GM12878 (cell line): ENCODE measurements at regions not wholly inside any gene's neighbourhood (a gene's known extent, or its start where the extent isn't known, plus 50 kb on each side); places are given as distances from the start of the nearest gene placed in this dataset.

ENCODE experiments used
- ATAC-seq: fragments of 200-7000 bp; cut with Tn5 transposase; 3 replicates; pipeline ENCODE4 v1.9.1; 2020; ENCODE audit warnings: mild to moderate bottlenecking, moderate library complexity
- BruUV-seq: library from RNA; stranded (reverse); fragments of 400-500 nt; replicated peaks from 2 replicates; lab custom pipeline; 2021; lab: Mats Ljungman, UMichigan
- CTCF ChIA-PET: fragments of 300-600 bp; sonication (Branson Sonifier 250); formaldehyde crosslinking; extraction: SDS; loops from one replicate; lab custom pipeline; 2021; ENCODE audit warnings: inconsistent platforms; lab: Yijun Ruan, JAX
- POLR2A ChIA-PET: fragments of 350-600 bp; formaldehyde crosslinking; extraction: SDS; loops from one replicate; lab custom pipeline; 2021; ENCODE audit warnings: inconsistent platforms; lab: Charles Lee
- RAD21 ChIA-PET: fragments of 300-600 bp; sonication (Branson Sonifier 250); formaldehyde crosslinking; loops from one replicate; lab custom pipeline; 2023; ENCODE audit warnings: antibody characterized with exemption; ENCODE audit not compliant: unreplicated experiment; lab: Charles Lee
- SMC1A ChIA-PET: fragments of 300-600 bp; sonication (Branson Sonifier 250); formaldehyde crosslinking; loops from one replicate; lab custom pipeline; 2023; ENCODE audit not compliant: unreplicated experiment, uncharacterized antibody; lab: Charles Lee
- DNase-seq: peaks from one replicate; pipeline ENCODE4 v3.0.0-alpha.2; 2011; ENCODE audit warnings: low read depth, low spot score
- FAIRE-seq: peaks from 3 replicates; lab custom pipeline; 2011; peaks lifted over from hg19 to GRCh38; lab: Jason Lieb, UNC
- H2AFZ ChIP-seq: 2 replicates; pipeline ENCODE4 v1.6.0; 2011; ENCODE audit warnings: low read depth, low read length, control low read depth; ENCODE audit not compliant: control insufficient read depth
- H3K27ac ChIP-seq: 2 replicates; pipeline ENCODE4 v1.5.1; 2011; ENCODE audit warnings: control low read depth; ENCODE audit not compliant: control insufficient read depth, insufficient read depth
- H3K27me3 ChIP-seq, 2 experiments: replicated peaks in 1 of 2; 2 replicates each; pipeline versions ENCODE4 v1.6.0 to v1.6.1; 2011; ENCODE audit warnings: low read length in 1 of 2; ENCODE audit not compliant: control insufficient read depth in 2 of 2, insufficient read depth in 2 of 2
- H3K36me3 ChIP-seq, 2 experiments: 2 replicates each; pipeline ENCODE4 v1.5.1; 2011; ENCODE audit warnings: low read length in 1 of 2; ENCODE audit not compliant: control insufficient read depth in 2 of 2, insufficient read depth in 2 of 2
- H3K4me1 ChIP-seq: 2 replicates; pipeline ENCODE4 v1.6.1; 2011; ENCODE audit warnings: mild to moderate bottlenecking, low read length, moderate library complexity, mixed read lengths; ENCODE audit not compliant: control insufficient read depth, insufficient read depth
- H3K4me2 ChIP-seq: 2 replicates; pipeline ENCODE4 v1.6.0; 2011; ENCODE audit warnings: control low read depth; ENCODE audit not compliant: control insufficient read depth, insufficient read depth
- H3K4me3 ChIP-seq: fragments of 200-600 bp; sonication (generic); 2 replicates; pipeline ENCODE4 v1.5.1; 2016
- H3K79me2 ChIP-seq: 2 replicates; pipeline ENCODE4 v1.6.0; 2011; ENCODE audit warnings: low read length; ENCODE audit not compliant: control insufficient read depth, insufficient read depth
- H3K9ac ChIP-seq: 2 replicates; pipeline ENCODE4 v1.8.0; 2011; ENCODE audit warnings: low read length, control low read depth, mixed read lengths; ENCODE audit not compliant: control insufficient read depth, insufficient read depth
- H3K9me3 ChIP-seq: replicated peaks from 3 replicates; pipeline ENCODE4 v1.5.1; 2011; ENCODE audit warnings: mild to moderate bottlenecking, low read length; ENCODE audit not compliant: control insufficient read depth, insufficient read depth
- H4K20me1 ChIP-seq: 2 replicates; pipeline ENCODE4 v1.6.0; 2011; ENCODE audit not compliant: control insufficient read depth, insufficient read depth
- ASH2L ChIP-seq: fragments of 300-600, 200-600 bp; sonication (generic); IDR thresholded peaks from 2 replicates; pipeline ENCODE4 v1.6.1; 2017; ENCODE audit warnings: low read depth, mild to moderate bottlenecking, borderline replicate concordance
- BMI1 ChIP-seq: fragments of 450-650 bp; IDR thresholded peaks from 2 replicates; pipeline ENCODE4 v1.6.1; 2016; ENCODE audit warnings: mild to moderate bottlenecking, moderate library complexity, borderline replicate concordance
- CBFB ChIP-seq: IDR thresholded peaks from 2 replicates; pipeline ENCODE4 v1.6.1; 2016; ENCODE audit warnings: antibody characterized with exemption, low read depth
- CHD1 ChIP-seq: IDR thresholded peaks from 2 replicates; pipeline ENCODE4 v1.6.1; 2012; ENCODE audit warnings: low read depth, low read length, improper control_type of control experiment
- EED ChIP-seq: sonication (generic); IDR thresholded peaks from 2 replicates; pipeline ENCODE4 v1.6.1; 2016; ENCODE audit warnings: antibody characterized with exemption, low read depth
- EGR1 ChIP-seq, 2 experiments: IDR thresholded peaks; 1 replicate in 1 of 2; 2 replicates in 1 of 2; pipeline ENCODE4 v1.6.1; 2011 to 2012; ENCODE audit warnings: low read depth in 2 of 2, low read length in 2 of 2, borderline replicate concordance in 1 of 2, mild to moderate bottlenecking in 1 of 2, moderate library complexity in 1 of 2
- SRF ChIP-seq, 2 experiments: IDR thresholded peaks; 2 replicates each; pipeline ENCODE4 v1.6.1; 2011; ENCODE audit warnings: low read depth in 2 of 2, low read length in 2 of 2, mild to moderate bottlenecking in 1 of 2, moderate library complexity in 1 of 2
- WGBS: methylation state at CpG from one replicate; pipeline ENCODE4 v1.1.6; 2016; ENCODE audit warnings: low lambda C conversion rate; ENCODE audit not compliant: insufficient replicate concordance, insufficient coverage; ENCODE audit errors: missing lambda C conversion rate; 5-methylcytosine and 5-hydroxymethylcytosine counted together
- in situ Hi-C: fragments of 300-500 bp; cut with MboI; formaldehyde crosslinking; loops from 9 replicates; pipeline ENCODE4 v1.14.3; 2018; ENCODE audit warnings: mixed read lengths
- intact Hi-C: fragments of 100-400 bp; cut with micrococcal nuclease; formaldehyde crosslinking; loops from one replicate; pipeline ENCODE4 v1.14.2; 2022; ENCODE audit not compliant: unreplicated experiment

DNA sequence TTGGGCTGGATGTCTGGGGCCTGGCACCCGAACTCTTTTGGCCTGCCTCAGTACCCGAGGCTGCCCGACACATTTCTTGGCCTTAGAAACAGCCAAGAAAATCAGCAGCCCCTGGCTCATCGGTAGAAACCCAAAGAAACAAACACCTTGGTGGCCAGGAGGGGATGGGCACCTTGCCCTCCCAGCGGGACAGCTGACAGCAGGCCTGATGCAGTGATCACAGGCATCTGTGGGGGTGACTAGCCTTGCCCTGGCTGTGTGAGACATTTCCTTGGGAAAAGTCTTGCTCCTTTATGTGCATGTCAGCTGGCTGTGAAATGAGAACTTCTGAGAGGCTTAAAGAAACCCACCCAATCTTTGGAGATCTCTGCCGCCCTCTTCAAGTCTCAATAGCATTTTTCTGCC, 60.9 kb downstream of the SMIM38 start:
- H3K36me3 ChIP-seq: no peaks in the 10 kb centered on the region
- no peak overlapping the region for H3K4me3 ChIP-seq
- no peak for DNase-seq
- no peaks in the 10 kb centered on the region; the same call in 2 of the 3 replicates for H3K9me3 ChIP-seq
- no peaks in the 10 kb centered on the region for H3K79me2 ChIP-seq
- SMC1A ChIA-PET: no interaction called here
- peaks cover 9% of the 10 kb centered on the region for H3K4me1 ChIP-seq
- no peak for ATAC-seq
- RAD21 ChIA-PET: no interaction called here
- FAIRE-seq: no peak
- H3K9ac ChIP-seq: no peak overlapping the region
- H3K27me3 ChIP-seq: no peaks in the 10 kb centered on the region; a peak in 1 of 4 replicates
- CTCF ChIA-PET: no interaction called here
- BruUV-seq: no TSS peak
- intact Hi-C loops (loop anchor here (10.0 kb wide), 1 partner anchor 112 kb away; no protein-coding TSS in a partner anchor), in situ Hi-C loops (no loop called here)
- no peak overlapping the region for H3K4me2 ChIP-seq
- TF ChIP-seq BMI1 (no peak), CHD1 (no peak), EED (no peak), EGR1 (IDR thresholded peaks at IDR 0.05; ENCODE audit: borderline replicate concordance in 1 of 2, low read depth in 2 of 2, low read length in 2 of 2) (no peak), ASH2L (no peak), CBFB (no peak)
- no peaks in the 10 kb centered on the region for H4K20me1 ChIP-seq
- no peak overlapping the region for H3K27ac ChIP-seq
- POLR2A ChIA-PET: no interaction called here
- H2AFZ ChIP-seq: no peak overlapping the region
- 29% methylated on average over 6 of the region's 6 CpGs for WGBS

GRCh38 chr11:69217276-69218105, 61.8 kb downstream of the SMIM38 start:
- no peak overlapping the region for H3K27ac ChIP-seq
- no peak overlapping the region for H3K4me3 ChIP-seq
- no peak overlapping the region for H2AFZ ChIP-seq
- no peaks in the 10 kb centered on the region; the same call in 2 of the 3 replicates for H3K9me3 ChIP-seq
- TF ChIP-seq SRF (IDR thresholded peaks at IDR 0.05; ENCODE audit: low read depth in 2 of 2, low read length in 2 of 2): no peak
- intact Hi-C loops (loop anchor here (10.0 kb wide), 1 partner anchor 113 kb away; no protein-coding TSS in a partner anchor), in situ Hi-C loops (no loop called here)
- peaks cover 5% of the 10 kb centered on the region; the same call in 1 of the 2 replicates for H3K4me1 ChIP-seq
- H3K36me3 ChIP-seq: no peaks in the 10 kb centered on the region
- POLR2A ChIA-PET: no interaction called here
- CTCF ChIA-PET: no interaction called here
- RAD21 ChIA-PET: no interaction called here
- ATAC-seq: no peak
- no peaks in the 10 kb centered on the region for H3K79me2 ChIP-seq
- no TSS peak for BruUV-seq
- H4K20me1 ChIP-seq: no peaks in the 10 kb centered on the region
- SMC1A ChIA-PET: no interaction called here
- H3K27me3 ChIP-seq: no peaks in the 10 kb centered on the region; a peak in 1 of 4 replicates
- WGBS: 35% methylated on average over 8 of the region's 9 CpGs
- no peak for DNase-seq
- H3K4me2 ChIP-seq: no peak overlapping the region
- H3K9ac ChIP-seq: no peak overlapping the region
- FAIRE-seq: no peak
